ENCODE measurements at regions not wholly inside any gene's neighbourhood (a gene's known extent, or its start where the extent isn't known, plus 50 kb on each side); places are given as distances from the start of the nearest gene placed in this dataset.
"Not testable (repeated sequence)": the region's sequence is repeated elsewhere in the genome, so short reads cannot be mapped to it uniquely, and the experiment has no call there.

GRCh38 chr2:237196409-237196808 lies 110.7 kb downstream of the COPS8 start:
- no peak for DNase-seq (ENCODE audit: low spot score)

GRCh38 chr2:237196866-237197618 lies 111.4 kb downstream of the COPS8 start:
- DNase-seq (ENCODE audit: low spot score): no peak

- DNase-seq (ENCODE audit: low spot score): peak; percentile 77
These were observed 112.6 kb downstream of the COPS8 start for GRCh38 chr2:237198164-237198855.

- DNase-seq (ENCODE audit: low spot score): no peak
These were observed 113.4 kb downstream of the COPS8 start for GRCh38 chr2:237199082-237199481.

GRCh38 chr2:237199577-237199976 lies 113.9 kb downstream of the COPS8 start:
- DNase-seq (ENCODE audit: low spot score): no peak

- no peak for DNase-seq (ENCODE audit: low spot score)
These were observed 114.8 kb downstream of the COPS8 start for GRCh38 chr2:237200462-237200861.

GRCh38 chr2:237201461-237202287 lies 116.0 kb downstream of the COPS8 start:
- DNase-seq (ENCODE audit: low spot score): no peak

GRCh38 chr2:237202288-237203030 lies 116.8 kb downstream of the COPS8 start:
- DNase-seq (ENCODE audit: low spot score): no peak

- no peak for DNase-seq (ENCODE audit: low spot score)
These were observed 119.4 kb downstream of the COPS8 start for GRCh38 chr2:237205043-237205541.

GRCh38 chr2:237205561-237205971 lies 119.9 kb downstream of the COPS8 start:
- DNase-seq (ENCODE audit: low spot score): peak; percentile 76

GRCh38 chr2:237207646-237208045 lies 122.0 kb downstream of the COPS8 start:
- peak; percentile 80 for DNase-seq (ENCODE audit: low spot score)

GRCh38 chr2:237208373-237209260 lies 122.9 kb downstream of the COPS8 start:
- peak; percentile 94 for DNase-seq (ENCODE audit: low spot score)

GRCh38 chr2:237209885-237210284 lies 124.2 kb downstream of the COPS8 start:
- DNase-seq (ENCODE audit: low spot score): no peak

GRCh38 chr2:237210297-237210696 lies 124.6 kb downstream of the COPS8 start:
- DNase-seq (ENCODE audit: low spot score): no peak

- DNase-seq (ENCODE audit: low spot score): no peak
These were observed 125.1 kb downstream of the COPS8 start for GRCh38 chr2:237210763-237211162.

GRCh38 chr2:237212356-237213279 lies 126.9 kb downstream of the COPS8 start:
- not testable (repeated sequence) for DNase-seq (ENCODE audit: low spot score)

- DNase-seq (ENCODE audit: low spot score): peak; percentile 93
These were observed 127.8 kb downstream of the COPS8 start for GRCh38 chr2:237213315-237214022.

- DNase-seq (ENCODE audit: low spot score): peak; percentile 93
These were observed 128.5 kb downstream of the COPS8 start for GRCh38 chr2:237214030-237214675.

All from umbilical cord (tissue), 1 donor.